HepG2 (cell line): ENCODE measurements at regions not wholly inside any gene's neighbourhood (a gene's known extent, or its start where the extent isn't known, plus 50 kb on each side); places are given as distances from the start of the nearest gene placed in this dataset.

Source experiments
- ADNP ChIP-seq: sonication (generic); formaldehyde crosslinking; IDR thresholded peaks from 2 replicates; pipeline ENCODE4 v1.4.0; 2020; ENCODE audit warnings: missing genetic modification reagents
- CTCF ChIP-seq: sonication (generic); formaldehyde crosslinking; IDR thresholded peaks from 2 replicates; pipeline ENCODE4 v1.5.0; 2020; ENCODE audit warnings: mild to moderate bottlenecking, missing genetic modification reagents, moderate library complexity
- EZH2 ChIP-seq: conservative IDR thresholded peaks from 2 replicates; pipeline ENCODE4 v1.6.1; 2012; ENCODE audit warnings: mild to moderate bottlenecking, low read depth, low read length, moderate library complexity
- KDM4B ChIP-seq: sonication (generic); formaldehyde crosslinking; IDR thresholded peaks from 2 replicates; pipeline ENCODE4 v1.4.0; 2020; ENCODE audit warnings: missing genetic modification reagents
- POLR2A ChIP-seq, 2 experiments: IDR thresholded peaks; 2 replicates each; pipeline ENCODE4 v1.6.1; 2011; ENCODE audit warnings: low read depth in 2 of 2, low read length in 2 of 2, mild to moderate bottlenecking in 1 of 2, moderate library complexity in 1 of 2; ENCODE audit not compliant: insufficient read depth in 1 of 2
- ZMYM4 ChIP-seq: sonication (generic); formaldehyde crosslinking; IDR thresholded peaks from 2 replicates; pipeline ENCODE4 v1.8.1; 2023; ENCODE audit warnings: mild to moderate bottlenecking, missing genetic modification reagents
- ZNF510 ChIP-seq: sonication (generic); formaldehyde crosslinking; IDR thresholded peaks from 2 replicates; pipeline ENCODE4 v1.4.0; 2020; ENCODE audit warnings: low read depth, mild to moderate bottlenecking, missing genetic modification reagents
- ZNF780A ChIP-seq: sonication (generic); formaldehyde crosslinking; IDR thresholded peaks from 2 replicates; pipeline ENCODE4 v1.8.0; 2022; ENCODE audit warnings: mild to moderate bottlenecking, missing genetic modification reagents, moderate library complexity
- ZNF839 ChIP-seq: sonication (generic); formaldehyde crosslinking; IDR thresholded peaks from 2 replicates; pipeline ENCODE4 v1.4.0; 2020; ENCODE audit warnings: missing genetic modification reagents, mild to moderate bottlenecking, borderline replicate concordance
- TF ChIP-seq, protein P1 (sequence below): sonication (generic); formaldehyde crosslinking; IDR thresholded peaks from 2 replicates; pipeline ENCODE4 v1.4.0; 2020; ENCODE audit warnings: missing genetic modification reagents

- no peak for TF ChIP-seq ZNF780A (CRISPR knock-in tag)
- TF ChIP-seq ZNF839 (CRISPR knock-in tag), result no peak
- no peak for TF ChIP-seq EZH2
- TF ChIP-seq POLR2A (IDR thresholded peaks at IDR 0.05; ENCODE audit: insufficient read depth in 1 of 2, low read depth in 2 of 2, low read length in 2 of 2), result no peak
- TF ChIP-seq, protein P1, sequence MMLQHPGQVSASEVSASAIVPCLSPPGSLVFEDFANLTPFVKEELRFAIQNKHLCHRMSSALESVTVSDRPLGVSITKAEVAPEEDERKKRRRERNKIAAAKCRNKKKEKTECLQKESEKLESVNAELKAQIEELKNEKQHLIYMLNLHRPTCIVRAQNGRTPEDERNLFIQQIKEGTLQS (CRISPR knock-in tag), result no peak
- no peak for TF ChIP-seq KDM4B
- TF ChIP-seq CTCF (CRISPR knock-in tag), result no peak
- no peak for TF ChIP-seq ZMYM4
- TF ChIP-seq ZNF510 (CRISPR knock-in tag), result no peak
- TF ChIP-seq ADNP (CRISPR knock-in tag), result no peak
Observed at GRCh38 chr2:166563894-166564293, 69.8 kb upstream of the SCN7A start.
